ENCODE measurements at regions not wholly inside any gene's neighbourhood (a gene's known extent, or its start where the extent isn't known, plus 50 kb on each side); places are given as distances from the start of the nearest gene placed in this dataset.

GRCh38 chr4:144202081-144202480, 61.6 kb upstream of the GYPA start:
- no peak for DNase-seq

DNA sequence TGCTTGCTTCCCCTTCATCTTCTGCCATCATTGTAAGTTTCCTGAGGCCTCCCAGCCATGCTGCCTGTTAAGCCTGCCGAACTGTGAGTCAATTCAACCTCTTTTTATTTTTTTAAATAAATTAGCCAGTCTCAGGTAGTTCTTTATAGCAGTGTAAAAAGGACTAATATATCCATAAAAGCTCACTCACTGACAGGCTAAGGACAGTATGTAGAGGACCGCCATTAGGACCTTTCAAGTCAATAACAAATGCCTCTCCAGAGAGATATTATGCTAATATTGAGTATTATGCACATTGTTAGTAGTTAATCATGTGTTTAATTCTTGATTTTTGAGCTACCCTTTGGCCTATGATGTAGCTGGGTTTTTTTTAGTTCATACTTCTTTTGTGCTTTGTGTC, 62.6 kb upstream of the GYPA start:
- no peak for DNase-seq

- DNase-seq: no peak
Measured at GRCh38 chr4:144204431-144204830, 63.9 kb upstream of the GYPA start.

- DNase-seq: no peak
Measured at GRCh38 chr4:144206711-144207110, 66.2 kb upstream of the GYPA start.

- no peak for DNase-seq
Measured at GRCh38 chr4:144208074-144208473, 67.6 kb upstream of the GYPA start.

DNA sequence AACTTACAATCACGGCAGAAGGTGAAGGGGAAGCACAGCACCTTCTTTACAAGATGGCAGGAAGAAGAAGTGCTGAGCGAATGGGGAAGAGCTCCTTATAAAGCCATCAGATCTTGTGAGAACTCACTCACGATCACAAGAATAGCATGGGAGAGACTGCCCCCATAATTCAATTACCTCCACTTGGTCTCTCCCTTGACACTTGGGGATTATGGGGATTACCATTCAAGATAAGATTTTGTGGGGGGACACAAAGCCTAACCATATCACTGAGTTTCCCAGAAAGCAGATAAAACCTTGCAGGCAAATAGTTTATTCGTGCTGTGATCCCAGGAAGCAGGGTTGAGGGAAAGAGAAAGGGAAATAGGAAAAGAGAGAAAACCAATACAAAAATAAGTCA, 69.0 kb upstream of the GYPA start:
- no peak for DNase-seq

DNA sequence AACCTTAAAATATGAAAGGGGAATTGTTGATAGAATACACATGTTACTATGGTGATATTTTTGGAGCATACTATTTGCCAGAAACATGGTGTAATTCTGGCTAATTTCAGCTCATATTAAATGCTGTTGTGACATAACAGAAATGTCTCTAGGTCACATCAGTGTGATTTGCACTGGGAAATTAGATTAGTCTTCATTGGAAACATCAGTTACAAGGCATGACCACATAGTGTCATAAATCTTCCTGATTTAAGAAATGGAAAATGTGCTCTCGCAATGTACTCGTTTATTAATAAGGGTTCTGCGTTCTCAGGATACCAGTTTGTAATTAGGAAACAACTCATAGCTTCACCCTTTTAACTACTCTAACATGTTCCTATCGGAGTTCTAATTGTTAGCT, 72.9 kb upstream of the GYPA start:
- DNase-seq: no peak

DNA sequence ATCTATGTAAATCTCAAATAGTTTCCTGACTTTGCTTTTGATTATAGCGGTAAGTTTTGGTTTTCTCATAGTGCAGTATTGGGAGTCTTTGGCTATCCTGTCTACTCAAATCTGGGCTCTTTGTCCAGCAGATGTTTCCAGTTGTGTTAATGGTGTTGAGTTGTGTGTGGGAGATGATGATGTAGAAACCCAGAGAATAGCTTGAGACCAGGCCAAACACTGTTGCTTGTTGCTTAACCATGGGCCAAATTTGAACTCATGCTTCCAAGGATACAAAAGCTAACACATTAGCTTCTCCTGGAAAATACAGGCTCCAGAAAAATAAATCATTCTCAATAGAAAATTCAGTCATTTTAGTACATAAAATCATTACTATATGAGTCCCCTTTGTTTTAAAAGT, 82.6 kb upstream of the GYPA start:
- DNase-seq: no peak

DNA sequence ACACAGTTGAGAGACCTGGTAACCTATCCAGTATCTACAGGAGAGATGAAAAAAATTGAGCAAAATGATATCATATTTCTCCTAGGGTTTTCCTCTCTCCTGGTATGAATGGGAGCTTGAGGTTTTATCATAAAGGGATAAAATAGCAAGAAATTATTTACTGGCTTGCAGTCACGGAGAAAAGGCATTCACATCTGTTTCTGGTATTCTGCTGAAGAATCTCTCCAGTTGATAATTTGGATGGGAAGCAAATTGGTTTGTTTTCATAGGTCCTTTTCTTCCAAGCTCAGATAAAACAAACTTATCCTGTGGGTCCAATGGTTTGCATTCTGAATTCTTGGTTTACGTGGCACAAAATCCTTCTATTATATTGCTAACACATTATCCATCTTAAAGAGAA, 83.1 kb upstream of the GYPA start:
- DNase-seq: no peak

- DNase-seq: no peak
Measured at GRCh38 chr4:144259285-144259684, 118.8 kb upstream of the GYPA start.

GRCh38 chr4:144267084-144267483, 126.6 kb upstream of the GYPA start:
- peak; percentile 28 for DNase-seq

DNA sequence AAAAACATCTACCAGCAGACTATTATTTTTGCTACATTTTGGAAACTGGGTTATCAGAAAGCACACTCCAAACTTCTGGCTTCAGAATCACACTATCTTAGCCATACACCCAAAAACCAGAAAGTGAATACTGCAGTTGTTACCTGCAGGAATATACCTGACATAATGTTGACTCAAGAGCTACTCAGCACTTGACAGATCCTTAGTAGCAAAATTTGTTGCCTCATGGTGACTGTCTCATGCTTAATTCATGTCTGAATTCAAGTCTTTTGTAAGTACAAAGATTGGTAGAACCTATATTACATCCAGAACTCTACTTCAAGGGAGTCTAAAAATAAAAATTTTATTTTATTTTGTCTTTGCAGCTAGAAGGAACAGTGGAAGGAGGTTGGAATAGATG, 140.2 kb upstream of the GYPA start:
- DNase-seq: no peak

DNA sequence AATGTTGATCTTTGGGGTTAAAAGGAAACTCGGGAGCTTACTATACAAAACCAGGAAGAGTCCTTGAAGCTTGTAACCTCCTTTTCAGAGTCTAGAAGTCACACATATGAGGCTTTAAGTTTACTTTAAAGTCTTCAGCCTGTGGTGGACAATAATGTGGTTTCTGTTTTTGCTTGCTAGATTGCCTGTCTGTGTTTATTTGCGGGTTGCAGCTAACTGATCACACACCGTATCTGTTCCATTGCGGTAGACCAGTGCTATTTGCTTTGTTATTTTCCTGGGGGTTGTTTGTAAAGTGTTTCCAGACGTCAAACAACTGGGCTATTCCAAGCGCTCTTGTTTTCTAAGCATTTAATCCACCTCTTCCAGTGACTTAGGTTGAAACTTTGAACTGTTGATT, 143.0 kb upstream of the GYPA start:
- no peak for DNase-seq

- DNase-seq: no peak
Measured at GRCh38 chr4:144284026-144284425, 143.5 kb upstream of the GYPA start.

DNA sequence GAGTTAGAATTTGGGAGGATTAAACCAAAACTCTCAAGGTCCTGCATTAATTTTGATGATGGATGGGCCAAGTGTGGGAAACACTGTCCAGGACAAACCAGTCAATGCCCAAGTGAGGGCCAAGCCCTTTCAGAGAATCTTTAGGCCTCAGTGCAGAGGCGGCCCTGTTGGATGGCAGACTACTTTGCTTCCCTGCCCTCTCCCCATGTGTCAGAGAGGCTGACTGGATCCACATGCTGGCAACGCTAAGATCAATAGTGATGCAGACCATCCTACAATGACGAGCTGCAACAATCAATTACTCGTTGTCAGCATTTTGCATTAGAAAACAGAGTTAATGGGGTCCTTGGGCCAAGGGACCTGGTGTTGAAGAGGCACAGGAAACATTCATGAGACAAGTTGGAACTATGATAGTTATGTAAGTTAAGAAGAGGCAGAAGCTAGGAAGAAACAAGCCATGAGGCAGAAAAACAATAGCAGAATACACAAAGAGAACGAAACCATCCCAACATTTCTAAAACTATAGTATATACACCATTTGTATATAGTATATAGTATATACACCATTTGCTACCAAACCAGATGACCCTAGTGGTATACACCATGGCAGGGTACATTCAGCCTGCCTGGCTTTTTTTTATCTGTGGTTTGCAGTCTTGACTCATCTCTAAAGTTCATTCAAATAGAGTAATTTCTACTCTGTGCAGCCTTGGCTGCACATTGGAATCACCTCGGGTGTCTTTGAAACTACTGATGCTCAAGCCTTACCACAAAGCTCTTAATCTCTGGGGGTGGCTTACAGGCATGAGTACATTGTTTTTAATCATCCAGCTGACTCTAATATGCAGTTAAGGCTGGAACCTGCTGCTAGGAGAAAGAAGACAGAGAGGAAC, 147.7 kb upstream of the GYPA start:
- DNase-seq: no peak

DNA sequence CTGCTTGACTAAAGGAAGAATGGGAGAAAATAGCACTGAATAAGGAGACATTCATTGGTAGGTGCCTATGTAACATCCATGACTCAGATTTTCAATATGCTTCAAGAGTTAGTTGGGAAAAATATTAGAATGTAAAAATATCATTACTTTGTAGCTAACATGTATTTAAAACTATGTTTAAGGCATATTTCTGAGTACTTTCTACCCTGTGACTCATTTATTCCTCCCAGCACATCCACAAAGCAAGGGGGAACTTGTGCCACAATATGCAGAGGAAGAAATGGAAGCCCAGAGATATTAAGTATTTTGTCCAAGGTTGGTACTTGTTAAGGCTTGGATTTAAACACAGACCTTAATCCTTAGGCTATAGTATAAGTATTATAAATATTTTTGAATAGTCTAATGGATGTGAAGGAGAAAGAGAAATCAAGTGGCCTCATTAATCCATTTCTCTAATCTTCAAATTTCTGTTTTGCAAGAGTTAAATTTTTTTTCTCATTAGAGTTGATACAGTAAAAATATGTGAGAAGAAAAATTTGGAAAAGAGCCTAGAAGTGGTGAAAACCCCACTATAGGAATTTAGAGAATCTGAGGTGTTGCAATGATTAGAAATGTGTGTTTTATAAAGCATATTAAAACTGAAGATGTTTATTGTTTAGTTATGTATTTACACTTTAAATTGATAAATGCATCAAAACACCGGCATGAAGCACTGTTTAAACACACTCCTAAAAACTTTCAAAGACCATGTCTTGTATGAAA, 149.3 kb upstream of the GYPA start:
- no peak for DNase-seq

GRCh38 chr4:144291164-144291563, 150.6 kb upstream of the GYPA start:
- no peak for DNase-seq

GRCh38 chr4:144294211-144294610, 153.7 kb upstream of the GYPA start:
- DNase-seq: no peak

DNA sequence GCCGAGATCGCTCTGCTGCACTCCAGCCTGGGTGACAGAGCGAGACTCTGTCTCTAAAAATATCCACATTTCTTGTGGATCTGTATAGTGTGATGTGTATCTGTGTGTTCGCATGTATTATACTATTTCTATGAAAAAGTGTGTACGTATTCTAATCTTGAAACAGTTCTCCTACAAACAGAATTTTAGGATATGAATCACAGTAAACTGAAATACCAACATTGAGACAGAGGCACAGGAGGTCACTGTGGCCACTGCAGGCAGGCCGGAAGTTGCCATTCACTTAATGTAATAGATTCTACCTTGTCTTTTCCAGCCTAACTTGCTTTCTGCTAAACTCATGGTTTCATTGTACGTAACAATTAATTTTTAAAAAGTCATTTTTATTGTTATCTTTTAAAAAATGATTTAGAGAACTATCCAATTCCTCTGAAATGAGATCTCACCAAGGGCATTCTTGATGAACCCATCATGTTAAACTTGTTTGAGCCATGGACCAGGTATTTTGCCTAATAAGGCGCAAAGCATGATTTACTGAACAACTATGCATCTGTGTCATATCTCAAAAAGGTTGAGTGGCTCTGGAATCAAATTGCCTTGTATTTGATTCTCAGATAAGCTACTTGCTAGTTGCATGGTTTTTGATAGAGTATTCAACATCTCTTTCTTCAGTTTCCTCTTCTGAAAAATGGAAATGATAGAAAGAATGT, 154.9 kb upstream of the GYPA start:
- DNase-seq: no peak

- no peak for DNase-seq
Measured at GRCh38 chr4:144296941-144297340, 156.4 kb upstream of the GYPA start.

DNA sequence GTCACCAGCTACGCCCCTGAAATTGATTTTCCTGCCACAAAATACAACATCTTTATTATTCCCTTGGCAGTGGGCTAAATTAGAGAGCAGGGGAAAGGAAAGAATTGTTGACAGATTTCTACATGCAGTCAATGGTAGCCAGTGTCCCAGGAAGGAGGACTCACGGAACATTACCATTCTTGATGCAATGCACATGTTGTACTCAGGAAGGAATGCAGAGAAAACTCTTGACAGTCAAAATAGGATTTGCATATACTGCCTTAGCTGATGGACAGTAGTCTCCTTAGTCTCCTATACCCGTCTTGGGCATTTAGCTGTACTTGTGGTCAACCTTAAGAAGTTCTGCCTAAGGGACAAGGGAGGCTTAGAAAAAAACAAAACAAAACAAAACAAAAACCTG, 158.0 kb upstream of the GYPA start:
- no peak for DNase-seq

GRCh38 chr4:144300616-144301015, 160.1 kb upstream of the GYPA start:
- no peak for DNase-seq

GRCh38 chr4:144302704-144303536, 162.4 kb upstream of the GYPA start:
- no peak for DNase-seq

All from NCI-H1105 (cell line).